ENCODE measurements at regions not wholly inside any gene's neighbourhood (a gene's known extent, or its start where the extent isn't known, plus 50 kb on each side); places are given as distances from the start of the nearest gene placed in this dataset.
"Not testable (repeated sequence)": the region's sequence is repeated elsewhere in the genome, so short reads cannot be mapped to it uniquely, and the experiment has no call there.

DNA sequence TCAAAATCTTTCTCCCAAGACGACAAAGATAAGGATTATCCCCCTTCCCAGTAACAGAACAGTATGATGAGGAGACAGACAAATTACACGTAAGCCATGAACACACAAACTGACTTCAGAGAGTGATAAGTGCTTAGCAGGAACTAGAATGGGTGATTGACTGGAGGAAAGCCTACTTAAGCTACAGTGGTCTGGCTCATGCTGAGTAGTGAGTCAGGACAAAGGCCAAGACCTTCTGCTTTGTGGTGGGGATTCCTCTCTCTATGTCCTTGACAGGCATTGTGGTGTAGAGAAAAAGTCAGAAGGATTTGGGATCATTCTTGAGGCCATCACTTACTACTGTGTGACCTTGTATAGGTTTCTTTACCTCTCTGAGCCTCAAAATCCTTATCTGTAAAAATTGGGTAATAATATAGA lies 381.9 kb upstream of the CCL2 start:
- peaks cover 73% of the 10 kb centered on the region for H3K27me3 Mint-ChIP-seq
- H3K9me3 Mint-ChIP-seq: no peaks in the 10 kb centered on the region
- ATAC-seq (replicated peaks; ENCODE audit: extremely low read depth, poor library complexity, severe bottlenecking): no peak
- no peak overlapping the region for H3K4me3 Mint-ChIP-seq
- DNase-seq (ENCODE audit: low spot score in 2 of 2): no peak
- H3K27ac Mint-ChIP-seq (ENCODE audit: low read depth): no peak overlapping the region
- H3K4me1 Mint-ChIP-seq: no peaks in the 10 kb centered on the region
- no peaks in the 10 kb centered on the region for H3K36me3 Mint-ChIP-seq (ENCODE audit: insufficient read depth)

DNA sequence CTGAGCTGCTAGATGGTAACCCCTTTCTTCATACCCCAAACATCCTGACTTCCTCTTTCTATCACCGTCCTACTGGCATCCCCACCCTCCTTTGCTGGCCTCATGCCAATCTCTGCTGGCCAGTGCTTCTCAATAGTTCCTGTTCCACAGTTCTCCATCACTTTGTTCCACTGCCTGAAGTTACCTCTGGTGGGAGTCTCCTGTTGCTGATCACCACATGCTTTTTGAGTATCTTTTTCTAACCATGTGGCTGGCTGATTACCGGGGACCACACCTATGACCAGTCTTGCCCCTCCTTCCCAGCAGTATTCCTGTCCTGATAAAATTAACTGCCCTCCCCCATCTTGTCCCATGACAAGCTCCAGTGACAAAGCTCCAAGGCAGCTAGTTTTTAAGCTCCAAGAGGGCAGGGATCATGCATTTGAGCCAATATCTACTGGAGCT lies 380.4 kb upstream of the CCL2 start:
- Mint-ChIP-seq H3K27ac (ENCODE audit: low read depth) (no peak overlapping the region), H3K9me3 (no peaks in the 10 kb centered on the region), H3K4me1 (no peaks in the 10 kb centered on the region), H3K27me3 (peaks cover 78% of the 10 kb centered on the region), H3K4me3 (no peak overlapping the region), H3K36me3 (ENCODE audit: insufficient read depth) (no peaks in the 10 kb centered on the region)
- ATAC-seq (replicated peaks; ENCODE audit: extremely low read depth, poor library complexity, severe bottlenecking) (no peak), DNase-seq (ENCODE audit: low spot score in 2 of 2) (no peak)

GRCh38 chr17:33875973-33876372 lies 379.1 kb upstream of the CCL2 start:
- no peak overlapping the region for H3K27ac Mint-ChIP-seq (ENCODE audit: low read depth)
- ATAC-seq (replicated peaks; ENCODE audit: extremely low read depth, poor library complexity, severe bottlenecking) (no peak), DNase-seq (ENCODE audit: low spot score in 2 of 2) (no peak)
- H3K4me3 Mint-ChIP-seq: no peak overlapping the region
- H3K9me3 Mint-ChIP-seq: no peaks in the 10 kb centered on the region
- H3K4me1 Mint-ChIP-seq: no peaks in the 10 kb centered on the region
- H3K27me3 Mint-ChIP-seq: peaks cover 82% of the 10 kb centered on the region
- H3K36me3 Mint-ChIP-seq (ENCODE audit: insufficient read depth): no peaks in the 10 kb centered on the region

DNA sequence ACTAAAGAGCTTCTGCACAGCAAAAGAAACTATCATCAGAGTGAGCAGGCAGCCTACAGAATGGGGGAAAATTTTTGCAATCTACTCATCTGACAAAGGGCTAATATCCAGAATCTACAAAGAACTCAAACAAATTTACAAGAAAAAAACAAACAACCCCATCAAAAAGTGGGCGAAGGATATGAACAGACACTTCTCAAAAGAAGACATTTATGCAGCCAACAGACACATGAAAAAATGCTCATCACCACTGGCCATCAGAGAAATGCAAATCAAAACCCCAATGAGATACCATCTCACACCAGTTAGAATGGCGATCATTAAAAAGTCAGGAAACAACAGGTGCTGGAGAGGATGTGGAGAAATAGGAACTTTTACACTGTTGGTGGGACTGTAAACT lies 372.8 kb upstream of the CCL2 start:
- not testable (repeated sequence) for H3K4me1 Mint-ChIP-seq; H3K36me3 Mint-ChIP-seq (ENCODE audit: insufficient read depth); DNase-seq (ENCODE audit: low spot score in 2 of 2); H3K4me3 Mint-ChIP-seq; H3K9me3 Mint-ChIP-seq; H3K27ac Mint-ChIP-seq (ENCODE audit: low read depth); ATAC-seq (replicated peaks; ENCODE audit: extremely low read depth, poor library complexity, severe bottlenecking)
- peaks cover 69% of the 10 kb centered on the region for H3K27me3 Mint-ChIP-seq

- not testable (repeated sequence) for H3K4me1 Mint-ChIP-seq; H3K36me3 Mint-ChIP-seq (ENCODE audit: insufficient read depth); H3K4me3 Mint-ChIP-seq; ATAC-seq (replicated peaks; ENCODE audit: extremely low read depth, poor library complexity, severe bottlenecking); H3K9me3 Mint-ChIP-seq; H3K27ac Mint-ChIP-seq (ENCODE audit: low read depth); DNase-seq (ENCODE audit: low spot score in 2 of 2)
- H3K27me3 Mint-ChIP-seq: peaks cover 72% of the 10 kb centered on the region
These were observed 372.4 kb upstream of the CCL2 start for GRCh38 chr17:33882677-33883076.

- Mint-ChIP-seq H3K36me3 (ENCODE audit: insufficient read depth) (no peaks in the 10 kb centered on the region), H3K27ac (ENCODE audit: low read depth) (no peak overlapping the region), H3K4me3 (no peak overlapping the region), H3K27me3 (peaks cover 52% of the 10 kb centered on the region), H3K4me1 (no peaks in the 10 kb centered on the region), H3K9me3 (no peaks in the 10 kb centered on the region)
- DNase-seq (ENCODE audit: low spot score in 2 of 2): no peak
- no peak for ATAC-seq (replicated peaks; ENCODE audit: extremely low read depth, poor library complexity, severe bottlenecking)
These were observed 366.6 kb upstream of the CCL2 start for GRCh38 chr17:33888455-33888854.

DNA sequence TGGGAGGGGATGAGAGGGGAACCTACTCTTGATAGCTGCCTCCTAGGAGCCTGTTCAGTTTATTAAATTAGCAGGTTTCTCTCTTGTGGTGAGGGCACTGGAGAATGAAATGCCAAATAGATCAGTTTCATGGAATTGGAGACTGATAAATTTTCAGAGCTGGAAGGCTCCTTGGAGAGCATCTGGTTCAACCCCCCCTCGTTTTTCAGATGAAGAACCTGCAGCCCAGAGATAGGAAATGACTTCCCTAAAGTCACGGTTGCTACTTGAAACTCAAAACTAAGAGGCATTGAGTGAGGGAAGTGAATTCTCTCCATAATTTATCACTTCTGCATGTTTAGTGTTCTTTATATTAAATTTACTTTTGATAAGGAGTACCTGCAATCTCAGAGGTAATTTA lies 366.0 kb upstream of the CCL2 start:
- Mint-ChIP-seq H3K27ac (ENCODE audit: low read depth) (no peak overlapping the region), H3K4me3 (no peak overlapping the region), H3K27me3 (peaks cover 47% of the 10 kb centered on the region), H3K4me1 (no peaks in the 10 kb centered on the region), H3K36me3 (ENCODE audit: insufficient read depth) (no peaks in the 10 kb centered on the region), H3K9me3 (no peaks in the 10 kb centered on the region)
- ATAC-seq (replicated peaks; ENCODE audit: extremely low read depth, poor library complexity, severe bottlenecking) (no peak), DNase-seq (ENCODE audit: low spot score in 2 of 2) (no peak)

GRCh38 chr17:33889766-33890165 lies 365.3 kb upstream of the CCL2 start:
- Mint-ChIP-seq H3K9me3 (no peaks in the 10 kb centered on the region), H3K27me3 (peaks cover 39% of the 10 kb centered on the region), H3K36me3 (ENCODE audit: insufficient read depth) (no peaks in the 10 kb centered on the region), H3K4me1 (no peaks in the 10 kb centered on the region), H3K4me3 (no peak overlapping the region), H3K27ac (ENCODE audit: low read depth) (no peak overlapping the region)
- ATAC-seq (replicated peaks; ENCODE audit: extremely low read depth, poor library complexity, severe bottlenecking) (no peak), DNase-seq (ENCODE audit: low spot score in 2 of 2) (no peak)

DNA sequence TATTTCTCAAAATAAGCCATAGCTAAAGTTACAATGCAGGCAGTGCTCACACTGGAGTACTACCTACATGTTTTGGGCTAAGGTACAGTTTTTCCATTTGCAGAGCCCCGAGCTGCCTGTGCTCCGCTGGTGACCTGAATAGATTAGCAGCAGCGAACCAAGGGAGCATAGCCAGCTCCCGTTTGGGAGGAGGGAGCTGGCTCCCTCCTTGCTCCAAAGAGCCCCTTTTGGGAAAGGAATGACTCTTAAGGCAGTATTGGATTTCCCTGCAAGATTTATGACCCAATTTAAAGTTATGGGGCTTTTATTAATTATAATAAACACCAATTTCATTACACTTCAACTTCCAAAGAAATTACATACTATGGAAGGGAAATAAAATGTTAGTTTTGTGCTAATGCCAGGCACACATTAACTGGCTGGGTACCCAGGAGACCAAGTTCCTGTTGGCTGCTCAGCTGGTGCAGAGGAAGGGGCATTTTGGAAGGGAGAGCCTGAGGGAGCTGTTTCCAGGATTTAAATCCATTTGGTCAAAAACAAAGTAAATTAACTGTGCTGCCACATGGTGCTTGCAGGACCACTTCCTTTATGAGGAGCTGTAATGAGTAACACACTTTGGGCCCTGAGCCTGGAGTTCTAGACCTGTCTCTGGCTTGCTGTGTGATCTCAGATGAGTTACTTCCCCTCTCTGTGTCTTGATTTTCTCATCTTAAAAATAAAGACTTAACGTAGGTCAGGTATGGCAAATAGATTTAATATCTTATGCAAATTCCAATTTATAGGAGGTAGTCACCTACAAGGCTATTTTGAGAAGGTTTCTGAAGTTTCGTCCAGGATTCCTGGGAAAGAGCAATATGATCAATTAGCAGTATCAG lies 362.1 kb upstream of the CCL2 start:
- no peak overlapping the region for H3K4me3 Mint-ChIP-seq
- no peaks in the 10 kb centered on the region for H3K36me3 Mint-ChIP-seq (ENCODE audit: insufficient read depth)
- no peak for DNase-seq (ENCODE audit: low spot score in 2 of 2)
- no peak overlapping the region for H3K27ac Mint-ChIP-seq (ENCODE audit: low read depth)
- no peaks in the 10 kb centered on the region for H3K9me3 Mint-ChIP-seq
- peaks cover 9% of the 10 kb centered on the region for H3K27me3 Mint-ChIP-seq
- H3K4me1 Mint-ChIP-seq: no peaks in the 10 kb centered on the region
- no peak for ATAC-seq (replicated peaks; ENCODE audit: extremely low read depth, poor library complexity, severe bottlenecking)

DNA sequence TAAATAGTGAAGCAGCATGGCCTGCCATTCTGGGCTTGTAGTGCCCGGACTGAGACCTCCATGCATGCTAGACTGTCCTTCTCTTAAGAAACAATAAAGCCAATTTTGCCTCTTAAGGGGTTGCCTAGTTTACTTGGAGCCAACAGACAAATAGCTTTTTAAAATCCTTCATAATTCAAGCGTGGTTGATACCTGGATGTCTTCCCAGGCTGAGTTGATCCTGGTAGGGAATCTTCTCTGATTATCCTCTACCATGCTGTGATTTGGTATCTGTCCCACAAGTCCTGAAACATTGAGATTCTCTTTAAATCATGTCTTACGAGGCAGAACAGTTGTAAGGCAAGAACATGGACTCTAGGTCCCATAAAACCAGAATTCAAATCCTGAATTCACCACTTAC lies 359.6 kb upstream of the CCL2 start:
- no peaks in the 10 kb centered on the region for H3K4me1 Mint-ChIP-seq
- H3K27ac Mint-ChIP-seq (ENCODE audit: low read depth): no peak overlapping the region
- no peak for ATAC-seq (replicated peaks; ENCODE audit: extremely low read depth, poor library complexity, severe bottlenecking)

GRCh38 chr17:33896263-33896662 lies 358.8 kb upstream of the CCL2 start:
- no peak overlapping the region for H3K27ac Mint-ChIP-seq (ENCODE audit: low read depth)
- DNase-seq (ENCODE audit: low spot score in 2 of 2): no peak

More for the DNA sequence above, 359.6 kb upstream of the CCL2 start:
- no peaks in the 10 kb centered on the region for H3K9me3 Mint-ChIP-seq
- no peak overlapping the region for H3K4me3 Mint-ChIP-seq
- DNase-seq (ENCODE audit: low spot score in 2 of 2): no peak
- no peaks in the 10 kb centered on the region for H3K36me3 Mint-ChIP-seq (ENCODE audit: insufficient read depth)
- H3K27me3 Mint-ChIP-seq: peaks cover 8% of the 10 kb centered on the region

GRCh38 chr17:33901085-33901484 lies 354.0 kb upstream of the CCL2 start:
- peaks cover 31% of the 10 kb centered on the region for H3K27me3 Mint-ChIP-seq
- DNase-seq (ENCODE audit: low spot score in 2 of 2) (no peak), ATAC-seq (replicated peaks; ENCODE audit: extremely low read depth, poor library complexity, severe bottlenecking) (no peak)
- no peak overlapping the region for H3K27ac Mint-ChIP-seq (ENCODE audit: low read depth)
- H3K9me3 Mint-ChIP-seq: no peaks in the 10 kb centered on the region
- H3K4me1 Mint-ChIP-seq: no peaks in the 10 kb centered on the region
- H3K36me3 Mint-ChIP-seq (ENCODE audit: insufficient read depth): no peaks in the 10 kb centered on the region
- no peak overlapping the region for H3K4me3 Mint-ChIP-seq

More at GRCh38 chr17:33896263-33896662, 358.8 kb upstream of the CCL2 start:
- H3K4me1 Mint-ChIP-seq: no peaks in the 10 kb centered on the region
- H3K4me3 Mint-ChIP-seq: no peak overlapping the region
- H3K36me3 Mint-ChIP-seq (ENCODE audit: insufficient read depth): no peaks in the 10 kb centered on the region
- H3K9me3 Mint-ChIP-seq: no peaks in the 10 kb centered on the region
- no peak for ATAC-seq (replicated peaks; ENCODE audit: extremely low read depth, poor library complexity, severe bottlenecking)
- H3K27me3 Mint-ChIP-seq: peaks cover 13% of the 10 kb centered on the region

DNA sequence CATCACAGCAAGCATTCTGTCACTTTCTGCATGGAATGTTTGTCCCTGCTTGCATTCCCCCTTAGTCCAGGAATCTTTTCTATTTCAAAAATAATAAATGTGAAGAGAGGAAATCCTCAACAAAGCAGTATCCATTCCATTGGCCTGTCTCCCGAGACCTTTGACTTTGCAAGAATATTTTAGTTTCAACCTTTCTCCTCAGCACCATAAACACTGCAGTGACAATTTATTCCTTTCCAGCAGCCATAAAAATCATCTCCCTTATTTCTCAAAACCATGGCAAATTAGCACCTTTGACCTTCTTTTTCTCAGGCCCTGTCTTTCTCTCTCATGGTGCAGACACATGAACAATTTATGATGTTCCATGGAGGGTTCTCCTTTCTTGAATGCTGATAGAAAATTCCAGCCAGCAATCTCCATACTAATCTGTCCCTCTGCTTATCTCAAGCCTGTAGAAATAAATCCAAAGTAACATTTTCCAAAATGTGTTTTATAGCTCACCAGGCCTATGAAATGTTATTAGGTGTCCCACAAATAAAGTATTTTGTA lies 352.1 kb upstream of the CCL2 start:
- Mint-ChIP-seq H3K4me1 (no peaks in the 10 kb centered on the region), H3K4me3 (no peak overlapping the region), H3K36me3 (ENCODE audit: insufficient read depth) (no peaks in the 10 kb centered on the region), H3K27me3 (peaks cover 40% of the 10 kb centered on the region), H3K9me3 (no peaks in the 10 kb centered on the region), H3K27ac (ENCODE audit: low read depth) (no peak overlapping the region)
- DNase-seq (ENCODE audit: low spot score in 2 of 2) (no peak), ATAC-seq (replicated peaks; ENCODE audit: extremely low read depth, poor library complexity, severe bottlenecking) (no peak)
